ENCODE measurements at regions not wholly inside any gene's neighbourhood (a gene's known extent, or its start where the extent isn't known, plus 50 kb on each side); places are given as distances from the start of the nearest gene placed in this dataset.

DNA sequence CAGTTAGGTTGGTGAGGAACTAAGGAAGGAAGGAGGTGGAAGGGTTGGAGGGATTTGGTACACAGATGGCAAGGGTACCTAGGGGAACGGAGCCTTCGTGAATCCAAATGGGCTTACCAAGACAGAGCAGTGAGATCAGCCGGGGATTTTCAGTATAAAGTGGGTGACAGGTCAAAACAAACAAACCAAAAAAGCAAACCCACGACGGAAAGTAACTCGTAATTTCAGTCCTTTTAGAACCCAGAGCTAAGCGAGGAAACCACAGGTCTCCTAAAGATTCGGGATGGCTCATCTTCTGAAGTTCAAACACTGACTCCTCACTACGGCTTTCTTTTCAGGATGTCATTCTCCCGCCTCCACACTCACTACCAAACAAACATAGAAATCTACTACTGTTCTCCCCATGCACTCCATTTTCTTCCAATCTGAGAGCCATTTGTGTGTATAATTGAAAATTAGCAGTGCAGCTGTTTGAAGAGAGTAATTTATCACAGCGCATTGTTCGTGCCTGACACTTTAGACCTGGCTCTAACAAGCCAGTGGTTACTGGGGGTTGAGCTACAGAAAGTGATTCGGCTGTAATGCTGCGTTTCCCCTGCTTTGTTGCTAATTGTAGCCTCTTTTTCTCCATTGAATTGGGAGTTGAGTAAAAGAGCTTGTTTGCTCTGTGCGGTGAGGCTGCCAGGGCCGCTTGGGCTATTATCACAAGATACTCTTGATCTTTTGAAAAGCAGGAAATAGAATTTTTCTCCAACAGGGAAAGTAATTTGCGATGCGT, 64.7 kb upstream of the CCDC39 start:
- TF ChIP-seq, protein P1, sequence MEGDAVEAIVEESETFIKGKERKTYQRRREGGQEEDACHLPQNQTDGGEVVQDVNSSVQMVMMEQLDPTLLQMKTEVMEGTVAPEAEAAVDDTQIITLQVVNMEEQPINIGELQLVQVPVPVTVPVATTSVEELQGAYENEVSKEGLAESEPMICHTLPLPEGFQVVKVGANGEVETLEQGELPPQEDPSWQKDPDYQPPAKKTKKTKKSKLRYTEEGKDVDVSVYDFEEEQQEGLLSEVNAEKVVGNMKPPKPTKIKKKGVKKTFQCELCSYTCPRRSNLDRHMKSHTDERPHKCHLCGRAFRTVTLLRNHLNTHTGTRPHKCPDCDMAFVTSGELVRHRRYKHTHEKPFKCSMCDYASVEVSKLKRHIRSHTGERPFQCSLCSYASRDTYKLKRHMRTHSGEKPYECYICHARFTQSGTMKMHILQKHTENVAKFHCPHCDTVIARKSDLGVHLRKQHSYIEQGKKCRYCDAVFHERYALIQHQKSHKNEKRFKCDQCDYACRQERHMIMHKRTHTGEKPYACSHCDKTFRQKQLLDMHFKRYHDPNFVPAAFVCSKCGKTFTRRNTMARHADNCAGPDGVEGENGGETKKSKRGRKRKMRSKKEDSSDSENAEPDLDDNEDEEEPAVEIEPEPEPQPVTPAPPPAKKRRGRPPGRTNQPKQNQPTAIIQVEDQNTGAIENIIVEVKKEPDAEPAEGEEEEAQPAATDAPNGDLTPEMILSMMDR (IDR thresholded peaks at IDR 0.05) = no peak

DNA sequence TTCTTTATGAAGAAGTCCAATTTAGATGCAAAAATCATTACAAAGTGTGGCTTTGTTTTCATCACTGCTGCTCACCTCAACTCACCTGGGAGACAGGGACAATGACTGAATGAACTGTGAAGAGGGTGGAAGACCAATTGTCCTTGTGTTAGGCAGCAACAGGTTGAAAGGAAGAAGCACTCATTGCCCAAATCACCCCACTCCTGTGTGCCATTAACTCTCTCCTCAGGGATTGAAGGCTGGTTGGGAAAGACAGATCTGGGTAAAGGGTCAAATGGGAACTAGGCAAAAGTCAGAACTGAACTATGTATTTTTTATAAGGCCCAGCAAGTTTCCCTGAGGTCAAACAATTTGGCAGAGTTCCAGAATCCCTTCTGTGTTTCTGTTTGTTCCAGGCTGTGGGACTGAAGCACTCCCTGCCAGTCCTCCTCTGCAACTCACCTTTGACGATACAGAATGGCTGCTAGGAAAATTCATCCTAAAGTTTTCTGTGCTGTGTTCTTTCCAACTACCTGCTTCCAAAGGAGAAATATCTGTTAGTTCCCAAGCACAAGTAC, 68.6 kb upstream of the CCDC39 start:
- TF ChIP-seq, protein P1 (IDR thresholded peaks at IDR 0.05) = no peak

DNA sequence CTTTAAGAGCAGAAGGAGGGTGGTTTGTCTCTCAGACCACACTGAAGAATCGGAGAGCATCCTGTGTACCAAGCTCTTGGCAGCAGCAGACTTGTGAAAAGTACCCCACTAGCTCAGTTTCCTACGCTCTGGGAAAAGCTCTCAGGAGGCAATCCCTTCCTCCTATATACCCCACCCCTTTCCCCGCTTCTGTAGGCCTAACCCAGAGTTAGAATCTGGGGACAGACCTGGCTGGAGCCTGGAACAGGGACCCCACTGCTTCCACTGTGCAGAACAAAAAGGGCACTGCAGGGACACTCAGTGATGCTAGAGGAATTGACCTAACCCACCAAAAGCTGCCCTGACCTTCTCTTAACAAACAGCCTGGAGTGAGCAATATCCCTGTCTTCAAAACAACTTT, 70.0 kb upstream of the CCDC39 start:
- TF ChIP-seq, protein P1 (IDR thresholded peaks at IDR 0.05) = no peak

DNA sequence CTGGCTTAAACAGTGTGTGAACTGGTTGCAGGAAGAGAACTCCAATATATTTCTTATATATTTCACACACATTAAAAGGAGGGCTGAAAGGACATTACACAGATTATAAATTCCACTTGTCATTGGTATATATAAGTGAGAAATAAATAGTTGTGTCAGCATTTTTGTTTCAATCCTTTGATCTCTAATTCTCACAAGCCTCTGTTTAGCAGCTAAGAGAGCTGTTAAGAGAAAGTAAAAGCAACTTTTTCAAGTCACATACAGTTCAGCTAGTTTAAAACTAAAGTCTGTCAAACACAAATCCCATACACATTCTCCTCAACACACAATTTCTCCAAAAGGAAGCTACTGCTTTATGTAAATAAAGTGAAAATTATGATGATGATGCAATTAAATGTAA, 70.5 kb upstream of the CCDC39 start:
- TF ChIP-seq, protein P1 (IDR thresholded peaks at IDR 0.05) = no peak

DNA sequence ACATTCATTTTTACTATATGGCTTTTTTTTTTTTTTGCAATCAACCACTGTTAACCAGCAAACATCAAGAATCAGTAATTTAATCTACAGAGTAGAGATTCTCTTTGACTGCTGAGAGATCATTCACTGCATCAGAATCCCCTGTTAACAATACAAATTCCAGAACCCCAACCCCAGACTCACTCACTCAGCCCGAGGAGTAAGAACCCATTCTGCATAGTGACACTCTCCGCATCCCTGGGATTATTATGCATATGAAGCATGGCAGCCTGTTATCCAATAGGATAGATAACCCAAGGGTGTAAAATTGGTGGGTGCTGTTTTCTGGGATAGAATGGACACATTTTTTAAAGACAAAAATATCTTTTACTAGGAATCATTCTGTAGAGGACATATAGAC, 76.3 kb upstream of the CCDC39 start:
- TF ChIP-seq, protein P1 (IDR thresholded peaks at IDR 0.05) = no peak

DNA sequence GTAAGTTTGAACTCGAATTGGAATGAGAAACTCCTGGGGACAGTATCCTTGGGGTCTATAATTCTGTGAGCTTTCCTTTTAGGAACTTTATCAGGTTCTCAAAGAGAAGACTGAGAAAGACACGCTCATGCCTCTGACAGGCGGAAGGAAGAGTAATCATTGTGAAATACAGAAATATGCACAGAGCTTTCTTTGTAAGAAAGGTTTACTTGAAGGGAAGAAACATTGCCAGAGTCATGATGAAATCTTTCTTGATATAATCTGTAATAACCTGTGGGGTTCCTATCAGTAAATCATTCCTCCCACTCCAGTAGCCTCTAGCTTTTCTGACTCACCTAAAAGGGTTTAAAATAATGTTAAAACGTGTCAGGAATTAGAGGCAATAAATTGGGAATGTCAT, 83.6 kb upstream of the CCDC39 start:
- TF ChIP-seq, protein P1 (IDR thresholded peaks at IDR 0.05) = no peak

DNA sequence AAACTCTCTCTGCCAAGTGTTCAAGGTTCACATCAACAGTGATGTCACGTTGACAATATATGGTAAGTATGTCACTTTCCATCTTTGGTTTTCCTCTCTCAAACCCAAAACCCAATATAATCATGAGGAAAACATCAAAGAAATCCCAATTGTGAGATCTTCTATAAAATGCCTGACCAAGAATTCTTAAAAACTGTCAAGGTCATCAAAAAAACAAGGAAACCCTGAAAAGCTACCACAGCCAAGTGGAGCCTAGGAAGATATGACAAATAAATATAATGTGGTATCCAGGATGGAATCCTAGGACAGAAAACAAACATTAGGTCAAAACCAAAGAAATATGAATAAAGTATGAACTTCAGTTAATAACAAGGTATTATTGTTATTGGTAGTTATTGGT, 85.2 kb upstream of the CCDC39 start:
- TF ChIP-seq, protein P1 (IDR thresholded peaks at IDR 0.05) = no peak
